ENCODE measurements at regions not wholly inside any gene's neighbourhood (a gene's known extent, or its start where the extent isn't known, plus 50 kb on each side); places are given as distances from the start of the nearest gene placed in this dataset.

DNA sequence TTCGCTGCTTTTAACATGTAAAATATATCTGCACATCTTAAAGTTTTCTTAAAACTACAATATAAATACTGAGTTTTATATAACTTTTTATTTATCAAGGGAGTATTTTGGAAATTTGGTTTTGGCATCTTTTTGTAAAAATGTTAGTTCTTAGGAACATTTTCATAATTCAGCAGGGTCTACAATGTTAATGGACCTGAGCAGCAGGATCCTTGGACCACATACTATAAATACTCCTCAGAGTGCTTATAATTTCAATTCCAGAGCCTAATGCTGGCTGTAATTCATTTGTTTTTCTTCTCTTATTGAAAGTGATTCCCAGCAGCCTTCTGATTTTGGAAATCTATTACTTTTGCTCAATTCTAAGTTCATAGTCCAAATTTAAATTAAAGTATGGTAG is 1216.2 kb downstream of the MAT2B start:
- no peak for ATAC-seq
- TF ChIP-seq OSR1 (CRISPR knock-in tag; IDR thresholded peaks at IDR 0.05) = no peak
- TF ChIP-seq ZFP30 (CRISPR knock-in tag; IDR thresholded peaks at IDR 0.05) = no peak
- no peak for TF ChIP-seq ISL1 (CRISPR knock-in tag; IDR thresholded peaks at IDR 0.05)
- no peak for TF ChIP-seq ZFP3 (CRISPR knock-in tag; IDR thresholded peaks at IDR 0.05)
- TF ChIP-seq, protein P1, sequence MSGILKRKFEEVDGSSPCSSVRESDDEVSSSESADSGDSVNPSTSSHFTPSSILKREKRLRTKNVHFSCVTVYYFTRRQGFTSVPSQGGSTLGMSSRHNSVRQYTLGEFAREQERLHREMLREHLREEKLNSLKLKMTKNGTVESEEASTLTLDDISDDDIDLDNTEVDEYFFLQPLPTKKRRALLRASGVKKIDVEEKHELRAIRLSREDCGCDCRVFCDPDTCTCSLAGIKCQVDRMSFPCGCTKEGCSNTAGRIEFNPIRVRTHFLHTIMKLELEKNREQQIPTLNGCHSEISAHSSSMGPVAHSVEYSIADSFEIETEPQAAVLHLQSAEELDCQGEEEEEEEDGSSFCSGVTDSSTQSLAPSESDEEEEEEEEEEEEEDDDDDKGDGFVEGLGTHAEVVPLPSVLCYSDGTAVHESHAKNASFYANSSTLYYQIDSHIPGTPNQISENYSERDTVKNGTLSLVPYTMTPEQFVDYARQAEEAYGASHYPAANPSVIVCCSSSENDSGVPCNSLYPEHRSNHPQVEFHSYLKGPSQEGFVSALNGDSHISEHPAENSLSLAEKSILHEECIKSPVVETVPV (CRISPR knock-in tag; IDR thresholded peaks at IDR 0.05) = no peak
- TF ChIP-seq CSDC2 (CRISPR knock-in tag; IDR thresholded peaks at IDR 0.05) = no peak
- TF ChIP-seq PPARA (CRISPR knock-in tag; IDR thresholded peaks at IDR 0.05; ENCODE audit: borderline replicate concordance) = no peak
- no peak for TF ChIP-seq SNAI2 (CRISPR knock-in tag; IDR thresholded peaks at IDR 0.05)
- TF ChIP-seq ZNF70 (CRISPR knock-in tag; IDR thresholded peaks at IDR 0.05) = no peak
- no peak for TF ChIP-seq ZNF565 (CRISPR knock-in tag; conservative IDR thresholded peaks at IDR 0.05; ENCODE audit: low read depth)
- TF ChIP-seq ARNTL (CRISPR knock-in tag; IDR thresholded peaks at IDR 0.05; ENCODE audit: borderline replicate concordance, low read depth) = no peak
- TF ChIP-seq ZC3H10 (CRISPR knock-in tag; IDR thresholded peaks at IDR 0.05) = no peak
- no peak for TF ChIP-seq RARB (CRISPR knock-in tag; IDR thresholded peaks at IDR 0.05)
- TF ChIP-seq CREB5 (CRISPR knock-in tag; IDR thresholded peaks at IDR 0.05; ENCODE audit: low read depth) = no peak
- TF ChIP-seq, protein P2, sequence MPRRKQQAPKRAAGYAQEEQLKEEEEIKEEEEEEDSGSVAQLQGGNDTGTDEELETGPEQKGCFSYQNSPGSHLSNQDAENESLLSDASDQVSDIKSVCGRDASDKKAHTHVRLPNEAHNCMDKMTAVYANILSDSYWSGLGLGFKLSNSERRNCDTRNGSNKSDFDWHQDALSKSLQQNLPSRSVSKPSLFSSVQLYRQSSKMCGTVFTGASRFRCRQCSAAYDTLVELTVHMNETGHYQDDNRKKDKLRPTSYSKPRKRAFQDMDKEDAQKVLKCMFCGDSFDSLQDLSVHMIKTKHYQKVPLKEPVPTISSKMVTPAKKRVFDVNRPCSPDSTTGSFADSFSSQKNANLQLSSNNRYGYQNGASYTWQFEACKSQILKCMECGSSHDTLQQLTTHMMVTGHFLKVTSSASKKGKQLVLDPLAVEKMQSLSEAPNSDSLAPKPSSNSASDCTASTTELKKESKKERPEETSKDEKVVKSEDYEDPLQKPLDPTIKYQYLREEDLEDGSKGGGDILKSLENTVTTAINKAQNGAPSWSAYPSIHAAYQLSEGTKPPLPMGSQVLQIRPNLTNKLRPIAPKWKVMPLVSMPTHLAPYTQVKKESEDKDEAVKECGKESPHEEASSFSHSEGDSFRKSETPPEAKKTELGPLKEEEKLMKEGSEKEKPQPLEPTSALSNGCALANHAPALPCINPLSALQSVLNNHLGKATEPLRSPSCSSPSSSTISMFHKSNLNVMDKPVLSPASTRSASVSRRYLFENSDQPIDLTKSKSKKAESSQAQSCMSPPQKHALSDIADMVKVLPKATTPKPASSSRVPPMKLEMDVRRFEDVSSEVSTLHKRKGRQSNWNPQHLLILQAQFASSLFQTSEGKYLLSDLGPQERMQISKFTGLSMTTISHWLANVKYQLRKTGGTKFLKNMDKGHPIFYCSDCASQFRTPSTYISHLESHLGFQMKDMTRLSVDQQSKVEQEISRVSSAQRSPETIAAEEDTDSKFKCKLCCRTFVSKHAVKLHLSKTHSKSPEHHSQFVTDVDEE (CRISPR knock-in tag; IDR thresholded peaks at IDR 0.05) = no peak
- no peak for TF ChIP-seq TCF4 (CRISPR knock-in tag; IDR thresholded peaks at IDR 0.05; ENCODE audit: borderline replicate concordance)

- ATAC-seq = no peak
- TF ChIP-seq CSDC2 (CRISPR knock-in tag; IDR thresholded peaks at IDR 0.05) (no peak), SNAI2 (CRISPR knock-in tag; IDR thresholded peaks at IDR 0.05) (no peak), POU6F1 (CRISPR knock-in tag; IDR thresholded peaks at IDR 0.05; ENCODE audit: borderline replicate concordance, low read depth) (no peak), CREB5 (CRISPR knock-in tag; IDR thresholded peaks at IDR 0.05; ENCODE audit: low read depth) (no peak), TOX (CRISPR knock-in tag; IDR thresholded peaks at IDR 0.05; ENCODE audit: borderline replicate concordance) (no peak), ARNTL (CRISPR knock-in tag; IDR thresholded peaks at IDR 0.05; ENCODE audit: borderline replicate concordance, low read depth) (no peak), PATZ1 (CRISPR knock-in tag; IDR thresholded peaks at IDR 0.05; ENCODE audit: borderline replicate concordance) (no peak), RARB (CRISPR knock-in tag; IDR thresholded peaks at IDR 0.05) (no peak), ZFP3 (CRISPR knock-in tag; IDR thresholded peaks at IDR 0.05) (no peak), PPARA (CRISPR knock-in tag; IDR thresholded peaks at IDR 0.05; ENCODE audit: borderline replicate concordance) (no peak), GLIS3 (CRISPR knock-in tag; IDR thresholded peaks at IDR 0.05) (no peak), ESRRG (CRISPR knock-in tag; IDR thresholded peaks at IDR 0.05) (no peak), TCF4 (CRISPR knock-in tag; IDR thresholded peaks at IDR 0.05; ENCODE audit: borderline replicate concordance) (no peak), ZNF565 (CRISPR knock-in tag; conservative IDR thresholded peaks at IDR 0.05; ENCODE audit: low read depth) (no peak)
- TF ChIP-seq, protein P1 (CRISPR knock-in tag; IDR thresholded peaks at IDR 0.05) = no peak
These were observed 1217.3 kb downstream of the MAT2B start for GRCh38 chr5:164722702-164723101.

Data from SK-N-SH treated with all-trans-retinoic acid at 6 μM for 48 hours (cell line).